ENCODE measurements at regions not wholly inside any gene's neighbourhood (a gene's known extent, or its start where the extent isn't known, plus 50 kb on each side); places are given as distances from the start of the nearest gene placed in this dataset.

GRCh38 chr6:134447423-134447822, 129.5 kb upstream of the SGK1 start:
- no peaks in the 10 kb centered on the region for H4K20me1 ChIP-seq (ENCODE audit: control insufficient read depth, insufficient read depth, low read depth, low read length)
- H3K9me3 ChIP-seq (ENCODE audit: control insufficient read depth, insufficient read depth, low read length) = no peaks in the 10 kb centered on the region
- H3K27ac ChIP-seq (ENCODE audit: low read depth, low read length) = no peak overlapping the region
- no peaks in the 10 kb centered on the region for H3K79me2 ChIP-seq (ENCODE audit: control insufficient read depth, low read length)
- no peaks in the 10 kb centered on the region for H3F3A ChIP-seq (ENCODE audit: control insufficient read depth, insufficient read depth)
- 0 out of 2 replicates have a peak, but pooled peaks cover 3% of the 10 kb centered on the region for H3K27me3 ChIP-seq (ENCODE audit: control insufficient read depth, low read length)
- H3K4me3 ChIP-seq (ENCODE audit: low read length) = no peak overlapping the region
- H3K4me2 ChIP-seq (ENCODE audit: low read length) = no peak overlapping the region
- no peaks in the 10 kb centered on the region for H3K9me2 ChIP-seq (replicated peaks; ENCODE audit: control insufficient read depth, low read length)
- H3K36me3 ChIP-seq (ENCODE audit: control insufficient read depth, low read length) = no peaks in the 10 kb centered on the region
- TF ChIP-seq EZH2phosphoT487 (IDR thresholded peaks at IDR 0.05; ENCODE audit: borderline replicate concordance, low read length) = no peak
- TF ChIP-seq CTCF (IDR thresholded peaks at IDR 0.05; ENCODE audit: low read depth, low read length, poor library complexity, severe bottlenecking) = no peak
- peaks cover 18% of the 10 kb centered on the region for H3K4me1 ChIP-seq (ENCODE audit: control insufficient read depth, low read length)

- Histone ChIP-seq H3K27me3 (ENCODE audit: control insufficient read depth, low read length) (0 out of 2 replicates have a peak, but pooled peaks cover 3% of the 10 kb centered on the region), H3K4me3 (ENCODE audit: low read length) (no peak overlapping the region), H3K79me2 (ENCODE audit: control insufficient read depth, low read length) (no peaks in the 10 kb centered on the region), H3K9me3 (ENCODE audit: control insufficient read depth, insufficient read depth, low read length) (no peaks in the 10 kb centered on the region), H3K36me3 (ENCODE audit: control insufficient read depth, low read length) (no peaks in the 10 kb centered on the region), H3K9me2 (replicated peaks; ENCODE audit: control insufficient read depth, low read length) (no peaks in the 10 kb centered on the region), H3F3A (ENCODE audit: control insufficient read depth, insufficient read depth) (no peaks in the 10 kb centered on the region), H3K4me2 (ENCODE audit: low read length) (no peak overlapping the region), H4K20me1 (ENCODE audit: control insufficient read depth, insufficient read depth, low read depth, low read length) (no peaks in the 10 kb centered on the region), H3K27ac (ENCODE audit: low read depth, low read length) (no peak overlapping the region), H3K4me1 (ENCODE audit: control insufficient read depth, low read length) (peaks cover 18% of the 10 kb centered on the region)
- TF ChIP-seq EZH2phosphoT487 (IDR thresholded peaks at IDR 0.05; ENCODE audit: borderline replicate concordance, low read length) (no peak), CTCF (IDR thresholded peaks at IDR 0.05; ENCODE audit: low read depth, low read length, poor library complexity, severe bottlenecking) (no peak)
These were observed 129.0 kb upstream of the SGK1 start for GRCh38 chr6:134446896-134447295.

GRCh38 chr6:134446218-134446848, 128.4 kb upstream of the SGK1 start:
- Histone ChIP-seq H3K79me2 (ENCODE audit: control insufficient read depth, low read length) (no peaks in the 10 kb centered on the region), H3K9me2 (replicated peaks; ENCODE audit: control insufficient read depth, low read length) (no peaks in the 10 kb centered on the region), H3K9me3 (ENCODE audit: control insufficient read depth, insufficient read depth, low read length) (no peaks in the 10 kb centered on the region), H3K4me1 (ENCODE audit: control insufficient read depth, low read length) (peaks cover 18% of the 10 kb centered on the region), H3K27me3 (ENCODE audit: control insufficient read depth, low read length) (0 out of 2 replicates have a peak, but pooled peaks cover 3% of the 10 kb centered on the region), H4K20me1 (ENCODE audit: control insufficient read depth, insufficient read depth, low read depth, low read length) (no peaks in the 10 kb centered on the region), H3K4me3 (ENCODE audit: low read length) (no peak overlapping the region), H3F3A (ENCODE audit: control insufficient read depth, insufficient read depth) (no peaks in the 10 kb centered on the region), H3K27ac (ENCODE audit: low read depth, low read length) (no peak overlapping the region), H3K4me2 (ENCODE audit: low read length) (no peak overlapping the region), H3K36me3 (ENCODE audit: control insufficient read depth, low read length) (no peaks in the 10 kb centered on the region)
- no peak for TF ChIP-seq EZH2phosphoT487 (IDR thresholded peaks at IDR 0.05; ENCODE audit: borderline replicate concordance, low read length)
- TF ChIP-seq CTCF (IDR thresholded peaks at IDR 0.05; ENCODE audit: low read depth, low read length, poor library complexity, severe bottlenecking) = no peak

Measured in DOHH2 (cell line).